ENCODE measurements at regions not wholly inside any gene's neighbourhood (a gene's known extent, or its start where the extent isn't known, plus 50 kb on each side); places are given as distances from the start of the nearest gene placed in this dataset.

DNA sequence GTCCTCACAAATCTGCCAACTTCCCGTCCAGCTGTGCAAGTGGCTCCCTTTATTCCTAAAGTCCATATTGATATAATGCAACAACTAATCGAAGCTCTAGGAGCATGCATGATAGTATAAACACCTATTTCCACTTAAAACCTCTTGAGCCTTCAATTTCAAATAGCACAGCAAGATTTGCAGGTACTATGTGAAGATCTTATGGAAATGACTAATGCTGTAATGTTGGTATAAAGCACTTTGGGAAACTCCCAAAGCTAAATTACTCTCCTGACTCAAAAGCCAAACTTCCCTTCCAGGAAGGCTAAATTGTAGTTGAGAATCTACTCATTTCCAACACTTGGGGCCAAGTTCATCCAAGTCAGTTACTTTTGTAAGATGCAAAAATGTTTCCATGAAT, 287.6 kb upstream of the CDH11 start:
- H3K9me3 Mint-ChIP-seq = no peaks in the 10 kb centered on the region
- no peak overlapping the region for H3K4me3 Mint-ChIP-seq
- TF ChIP-seq, protein P1, sequence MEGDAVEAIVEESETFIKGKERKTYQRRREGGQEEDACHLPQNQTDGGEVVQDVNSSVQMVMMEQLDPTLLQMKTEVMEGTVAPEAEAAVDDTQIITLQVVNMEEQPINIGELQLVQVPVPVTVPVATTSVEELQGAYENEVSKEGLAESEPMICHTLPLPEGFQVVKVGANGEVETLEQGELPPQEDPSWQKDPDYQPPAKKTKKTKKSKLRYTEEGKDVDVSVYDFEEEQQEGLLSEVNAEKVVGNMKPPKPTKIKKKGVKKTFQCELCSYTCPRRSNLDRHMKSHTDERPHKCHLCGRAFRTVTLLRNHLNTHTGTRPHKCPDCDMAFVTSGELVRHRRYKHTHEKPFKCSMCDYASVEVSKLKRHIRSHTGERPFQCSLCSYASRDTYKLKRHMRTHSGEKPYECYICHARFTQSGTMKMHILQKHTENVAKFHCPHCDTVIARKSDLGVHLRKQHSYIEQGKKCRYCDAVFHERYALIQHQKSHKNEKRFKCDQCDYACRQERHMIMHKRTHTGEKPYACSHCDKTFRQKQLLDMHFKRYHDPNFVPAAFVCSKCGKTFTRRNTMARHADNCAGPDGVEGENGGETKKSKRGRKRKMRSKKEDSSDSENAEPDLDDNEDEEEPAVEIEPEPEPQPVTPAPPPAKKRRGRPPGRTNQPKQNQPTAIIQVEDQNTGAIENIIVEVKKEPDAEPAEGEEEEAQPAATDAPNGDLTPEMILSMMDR (IDR thresholded peaks at IDR 0.05) = no peak
- no peak overlapping the region for H3K27ac Mint-ChIP-seq
- H3K4me1 Mint-ChIP-seq = peaks cover 11% of the 10 kb centered on the region
- no peaks in the 10 kb centered on the region for H3K36me3 Mint-ChIP-seq (ENCODE audit: low read depth)
- peaks cover 3% of the 10 kb centered on the region for H3K27me3 Mint-ChIP-seq (ENCODE audit: low read depth, poor library complexity)
- DNase-seq = no peak

DNA sequence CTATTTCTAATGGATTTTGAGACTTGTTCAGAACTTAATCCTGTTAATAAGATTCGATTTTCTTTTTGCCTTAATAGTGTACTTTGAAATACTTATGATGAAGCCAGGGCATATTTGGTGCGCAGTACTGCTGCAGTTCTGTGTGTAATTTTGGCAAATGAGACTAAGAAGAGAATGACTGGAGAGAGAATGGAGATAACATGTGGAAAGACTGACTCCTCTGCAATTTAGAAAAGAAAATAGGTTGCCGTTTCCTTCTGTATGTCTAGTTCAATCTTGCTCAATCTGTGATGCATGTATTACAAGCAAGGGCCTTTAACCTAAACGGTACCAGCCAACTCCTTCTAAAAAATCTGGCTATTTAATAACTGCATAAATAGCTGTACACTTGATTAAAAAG, 285.1 kb upstream of the CDH11 start:
- Mint-ChIP-seq H3K9me3 (peaks cover 4% of the 10 kb centered on the region), H3K27ac (no peak overlapping the region), H3K36me3 (ENCODE audit: low read depth) (peaks cover 5% of the 10 kb centered on the region), H3K27me3 (ENCODE audit: low read depth, poor library complexity) (peaks cover 3% of the 10 kb centered on the region), H3K4me3 (no peak overlapping the region), H3K4me1 (peaks cover 6% of the 10 kb centered on the region)
- no peak for DNase-seq
- TF ChIP-seq, protein P1 (IDR thresholded peaks at IDR 0.05) = no peak

DNA sequence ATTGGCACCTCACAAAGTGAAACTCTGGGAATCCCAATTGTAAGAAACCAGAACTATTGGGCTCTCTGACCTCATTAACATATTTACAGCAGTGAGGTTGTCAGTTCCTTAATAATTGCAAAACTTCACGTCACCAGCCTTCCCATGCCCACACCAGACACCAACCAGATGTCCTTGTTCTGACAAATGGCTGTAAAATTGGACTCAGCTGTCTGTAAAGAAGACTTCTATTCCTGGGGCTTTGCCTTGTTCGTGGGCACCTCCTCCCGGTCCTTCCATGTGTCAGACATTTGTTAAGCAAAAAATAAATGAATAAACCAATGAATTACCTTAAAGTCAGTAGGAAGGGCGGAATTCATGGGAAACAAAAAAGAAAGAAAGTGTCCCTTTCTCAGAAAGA, 284.3 kb upstream of the CDH11 start:
- Mint-ChIP-seq H3K4me3 (no peak overlapping the region), H3K27ac (no peak overlapping the region), H3K4me1 (peaks cover 6% of the 10 kb centered on the region), H3K36me3 (ENCODE audit: low read depth) (peaks cover 8% of the 10 kb centered on the region), H3K27me3 (ENCODE audit: low read depth, poor library complexity) (peaks cover 3% of the 10 kb centered on the region), H3K9me3 (peaks cover 7% of the 10 kb centered on the region)
- DNase-seq = no peak
- TF ChIP-seq, protein P1 (IDR thresholded peaks at IDR 0.05) = no peak

DNA sequence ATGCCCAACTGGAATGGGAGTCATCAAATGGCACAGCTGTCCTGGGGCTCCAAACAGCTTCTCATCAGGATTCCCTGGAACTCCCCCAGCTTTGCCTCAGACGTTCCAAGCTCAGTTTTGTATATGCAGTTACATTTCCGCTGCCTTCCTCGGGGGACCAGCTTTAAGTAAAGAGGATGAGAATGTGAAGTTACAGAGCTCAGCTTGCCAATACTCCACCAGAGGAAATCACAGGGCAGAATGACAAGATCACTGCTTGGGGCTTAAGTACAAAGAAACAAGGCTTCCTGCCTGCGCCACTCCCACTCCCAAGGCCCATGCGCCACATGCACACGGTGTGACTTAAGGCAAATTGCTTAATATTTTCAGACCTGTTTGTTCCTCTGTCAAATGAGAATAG, 272.4 kb upstream of the CDH11 start:
- H3K4me1 Mint-ChIP-seq = peaks cover 22% of the 10 kb centered on the region
- no peak for DNase-seq
- TF ChIP-seq, protein P1 (IDR thresholded peaks at IDR 0.05) = no peak
- H3K9me3 Mint-ChIP-seq = peaks cover 14% of the 10 kb centered on the region
- no peak overlapping the region for H3K27ac Mint-ChIP-seq
- H3K27me3 Mint-ChIP-seq (ENCODE audit: low read depth, poor library complexity) = peaks cover 3% of the 10 kb centered on the region
- no peak overlapping the region for H3K4me3 Mint-ChIP-seq
- H3K36me3 Mint-ChIP-seq (ENCODE audit: low read depth) = peaks cover 6% of the 10 kb centered on the region

DNA sequence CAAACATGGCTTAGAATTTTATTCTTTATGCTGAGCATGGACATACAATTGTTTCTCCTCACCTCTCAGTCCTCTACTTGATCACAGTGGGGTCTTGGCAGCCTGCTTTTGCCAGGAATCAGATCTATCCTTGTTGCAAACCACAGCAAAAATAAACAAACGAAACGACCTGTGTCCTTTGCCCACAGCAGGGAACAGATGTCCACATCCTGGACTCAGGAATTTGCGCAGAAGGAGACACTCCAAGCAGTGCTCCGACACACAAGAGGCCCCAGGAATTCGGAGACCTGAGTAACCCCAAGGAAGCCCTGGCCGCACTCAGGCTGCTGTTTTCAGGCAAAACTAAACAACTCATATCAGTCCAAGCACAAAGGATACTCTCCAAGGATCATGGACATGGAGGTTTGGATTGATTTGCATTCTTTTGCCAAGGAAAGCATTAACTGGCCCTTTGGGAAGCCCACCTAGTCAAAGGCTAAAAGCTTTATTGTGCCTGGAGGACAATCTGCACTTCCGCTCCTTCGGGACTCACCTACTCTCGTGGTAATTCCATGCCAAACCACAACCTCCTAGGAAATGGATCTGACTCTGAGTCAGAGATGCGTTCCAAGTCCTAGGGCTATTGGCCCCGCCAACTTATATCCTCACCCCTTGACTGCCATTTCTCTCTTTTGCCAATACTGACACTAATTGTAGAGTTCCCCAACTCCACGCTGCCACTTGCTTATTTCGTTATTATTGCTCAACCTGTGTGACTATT, 271.1 kb upstream of the CDH11 start:
- Mint-ChIP-seq H3K9me3 (peaks cover 27% of the 10 kb centered on the region), H3K4me1 (peaks cover 22% of the 10 kb centered on the region), H3K36me3 (ENCODE audit: low read depth) (peaks cover 15% of the 10 kb centered on the region), H3K27me3 (ENCODE audit: low read depth, poor library complexity) (peaks cover 3% of the 10 kb centered on the region), H3K27ac (no peak overlapping the region), H3K4me3 (no peak overlapping the region)
- TF ChIP-seq, protein P1 (IDR thresholded peaks at IDR 0.05) = no peak
- DNase-seq = no peak

DNA sequence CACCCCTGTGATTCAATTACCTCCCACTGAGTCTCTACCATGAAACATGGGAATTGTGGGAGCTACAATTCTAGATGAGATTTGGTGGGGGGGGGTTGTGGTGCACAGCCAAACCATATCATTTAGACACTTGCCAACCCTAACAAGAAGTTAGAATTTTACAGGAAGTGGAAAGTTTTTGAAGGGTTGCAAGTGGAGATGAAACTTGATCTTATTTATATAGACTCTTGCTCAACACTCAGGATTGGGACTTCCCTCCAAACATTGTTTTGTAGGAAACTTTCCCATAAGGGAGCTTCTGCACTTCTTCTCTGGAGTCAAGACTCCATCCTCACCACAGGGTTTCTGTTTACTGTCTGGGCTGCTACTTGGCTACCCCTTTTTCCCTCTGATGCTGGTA, 266.7 kb upstream of the CDH11 start:
- H3K27me3 Mint-ChIP-seq (ENCODE audit: low read depth, poor library complexity) = no peaks in the 10 kb centered on the region
- no peak overlapping the region for H3K4me3 Mint-ChIP-seq
- peaks cover 42% of the 10 kb centered on the region for H3K9me3 Mint-ChIP-seq
- peaks cover 22% of the 10 kb centered on the region for H3K36me3 Mint-ChIP-seq (ENCODE audit: low read depth)
- no peak overlapping the region for H3K27ac Mint-ChIP-seq
- TF ChIP-seq, protein P1 (IDR thresholded peaks at IDR 0.05) = no peak
- DNase-seq = no peak
- peaks cover 10% of the 10 kb centered on the region for H3K4me1 Mint-ChIP-seq
